ENCODE measurements at regions not wholly inside any gene's neighbourhood (a gene's known extent, or its start where the extent isn't known, plus 50 kb on each side); places are given as distances from the start of the nearest gene placed in this dataset.
"Not testable (repeated sequence)": the region's sequence is repeated elsewhere in the genome, so short reads cannot be mapped to it uniquely, and the experiment has no call there.

GRCh38 chr1:112099979-112100378 is 110.5 kb upstream of the KCND3 start:
- Histone ChIP-seq H3K4me3 (ENCODE audit: low read depth, low read length) (no peak overlapping the region), H3K27me3 (ENCODE audit: control insufficient read depth, insufficient read depth, low read length) (no peaks in the 10 kb centered on the region), H3K36me3 (ENCODE audit: control insufficient read depth, insufficient read depth, low read length) (no peaks in the 10 kb centered on the region), H3K9me3 (ENCODE audit: control insufficient read depth, insufficient read depth, low read length) (no peaks in the 10 kb centered on the region), H3K27ac (ENCODE audit: low read depth, low read length) (no peak overlapping the region), H3K4me1 (ENCODE audit: control insufficient read depth, insufficient read depth, low read length) (no peaks in the 10 kb centered on the region; the same call in 1 of the 2 replicates), H3K9ac (ENCODE audit: low read depth, low read length) (no peak overlapping the region)

GRCh38 chr1:112105557-112105956 is 116.1 kb upstream of the KCND3 start:
- no peaks in the 10 kb centered on the region for H3K4me1 ChIP-seq (ENCODE audit: control insufficient read depth, insufficient read depth, low read length)
- no peaks in the 10 kb centered on the region for H3K9me3 ChIP-seq (ENCODE audit: control insufficient read depth, insufficient read depth, low read length)
- H3K27me3 ChIP-seq (ENCODE audit: control insufficient read depth, insufficient read depth, low read length): no peaks in the 10 kb centered on the region
- no peak overlapping the region for H3K4me3 ChIP-seq (ENCODE audit: low read depth, low read length)
- H3K36me3 ChIP-seq (ENCODE audit: control insufficient read depth, insufficient read depth, low read length): no peaks in the 10 kb centered on the region
- no peak overlapping the region for H3K27ac ChIP-seq (ENCODE audit: low read depth, low read length)
- H3K9ac ChIP-seq (ENCODE audit: low read depth, low read length): no peak overlapping the region

- Histone ChIP-seq H3K9me3 (ENCODE audit: control insufficient read depth, insufficient read depth, low read length) (no peaks in the 10 kb centered on the region; the same call in 1 of the 2 replicates), H3K9ac (ENCODE audit: low read depth, low read length) (no peak overlapping the region), H3K4me3 (ENCODE audit: low read depth, low read length) (no peak overlapping the region), H3K4me1 (ENCODE audit: control insufficient read depth, insufficient read depth, low read length) (no peaks in the 10 kb centered on the region), H3K27me3 (ENCODE audit: control insufficient read depth, insufficient read depth, low read length) (no peaks in the 10 kb centered on the region), H3K36me3 (ENCODE audit: control insufficient read depth, insufficient read depth, low read length) (no peaks in the 10 kb centered on the region), H3K27ac (ENCODE audit: low read depth, low read length) (no peak overlapping the region)
These were observed 120.6 kb upstream of the KCND3 start for GRCh38 chr1:112110031-112110430.

GRCh38 chr1:112111734-112112133 is 122.3 kb upstream of the KCND3 start:
- Histone ChIP-seq H3K9ac (ENCODE audit: low read depth, low read length) (no peak overlapping the region), H3K4me1 (ENCODE audit: control insufficient read depth, insufficient read depth, low read length) (no peaks in the 10 kb centered on the region), H3K27ac (ENCODE audit: low read depth, low read length) (no peak overlapping the region), H3K36me3 (ENCODE audit: control insufficient read depth, insufficient read depth, low read length) (no peaks in the 10 kb centered on the region), H3K9me3 (ENCODE audit: control insufficient read depth, insufficient read depth, low read length) (no peaks in the 10 kb centered on the region; the same call in 1 of the 2 replicates), H3K27me3 (ENCODE audit: control insufficient read depth, insufficient read depth, low read length) (no peaks in the 10 kb centered on the region), H3K4me3 (ENCODE audit: low read depth, low read length) (no peak overlapping the region)

GRCh38 chr1:112114540-112114939 is 125.1 kb upstream of the KCND3 start:
- H3K4me3 ChIP-seq (ENCODE audit: low read depth, low read length): no peak overlapping the region
- no peak overlapping the region for H3K27ac ChIP-seq (ENCODE audit: low read depth, low read length)
- H3K27me3 ChIP-seq (ENCODE audit: control insufficient read depth, insufficient read depth, low read length): no peaks in the 10 kb centered on the region
- no peaks in the 10 kb centered on the region; the same call in 1 of the 2 replicates for H3K9me3 ChIP-seq (ENCODE audit: control insufficient read depth, insufficient read depth, low read length)
- H3K9ac ChIP-seq (ENCODE audit: low read depth, low read length): no peak overlapping the region
- H3K4me1 ChIP-seq (ENCODE audit: control insufficient read depth, insufficient read depth, low read length): no peaks in the 10 kb centered on the region
- no peaks in the 10 kb centered on the region for H3K36me3 ChIP-seq (ENCODE audit: control insufficient read depth, insufficient read depth, low read length)

GRCh38 chr1:112126598-112126997 is 137.1 kb upstream of the KCND3 start:
- H3K36me3 ChIP-seq (ENCODE audit: control insufficient read depth, insufficient read depth, low read length): no peaks in the 10 kb centered on the region
- no peaks in the 10 kb centered on the region for H3K27me3 ChIP-seq (ENCODE audit: control insufficient read depth, insufficient read depth, low read length)
- no peak overlapping the region for H3K27ac ChIP-seq (ENCODE audit: low read depth, low read length)
- H3K9ac ChIP-seq (ENCODE audit: low read depth, low read length): no peak overlapping the region
- no peaks in the 10 kb centered on the region for H3K4me1 ChIP-seq (ENCODE audit: control insufficient read depth, insufficient read depth, low read length)
- H3K9me3 ChIP-seq (ENCODE audit: control insufficient read depth, insufficient read depth, low read length): no peaks in the 10 kb centered on the region
- H3K4me3 ChIP-seq (ENCODE audit: low read depth, low read length): no peak overlapping the region

- not testable (repeated sequence) for H3K4me1 ChIP-seq (ENCODE audit: control insufficient read depth, insufficient read depth, low read length); H3K9ac ChIP-seq (ENCODE audit: low read depth, low read length); H3K36me3 ChIP-seq (ENCODE audit: control insufficient read depth, insufficient read depth, low read length); H3K4me3 ChIP-seq (ENCODE audit: low read depth, low read length); H3K9me3 ChIP-seq (ENCODE audit: control insufficient read depth, insufficient read depth, low read length); H3K27ac ChIP-seq (ENCODE audit: low read depth, low read length); H3K27me3 ChIP-seq (ENCODE audit: control insufficient read depth, insufficient read depth, low read length)
These were observed 138.1 kb upstream of the KCND3 start for GRCh38 chr1:112127606-112128005.

- Histone ChIP-seq H3K36me3 (ENCODE audit: control insufficient read depth, insufficient read depth, low read length) (no peaks in the 10 kb centered on the region), H3K9me3 (ENCODE audit: control insufficient read depth, insufficient read depth, low read length) (no peaks in the 10 kb centered on the region), H3K27ac (ENCODE audit: low read depth, low read length) (no peak overlapping the region), H3K4me1 (ENCODE audit: control insufficient read depth, insufficient read depth, low read length) (no peaks in the 10 kb centered on the region), H3K4me3 (ENCODE audit: low read depth, low read length) (no peak overlapping the region), H3K9ac (ENCODE audit: low read depth, low read length) (no peak overlapping the region), H3K27me3 (ENCODE audit: control insufficient read depth, insufficient read depth, low read length) (no peaks in the 10 kb centered on the region)
These were observed 144.0 kb upstream of the KCND3 start for GRCh38 chr1:112133487-112133886.

GRCh38 chr1:112140743-112141142 is 151.3 kb upstream of the KCND3 start:
- Histone ChIP-seq H3K4me3 (ENCODE audit: low read depth, low read length) (no peak overlapping the region), H3K9me3 (ENCODE audit: control insufficient read depth, insufficient read depth, low read length) (no peaks in the 10 kb centered on the region), H3K4me1 (ENCODE audit: control insufficient read depth, insufficient read depth, low read length) (no peaks in the 10 kb centered on the region), H3K27ac (ENCODE audit: low read depth, low read length) (no peak overlapping the region), H3K27me3 (ENCODE audit: control insufficient read depth, insufficient read depth, low read length) (no peaks in the 10 kb centered on the region), H3K36me3 (ENCODE audit: control insufficient read depth, insufficient read depth, low read length) (no peaks in the 10 kb centered on the region), H3K9ac (ENCODE audit: low read depth, low read length) (no peak overlapping the region)

GRCh38 chr1:112141301-112141700 is 151.8 kb upstream of the KCND3 start:
- Histone ChIP-seq H3K36me3 (ENCODE audit: control insufficient read depth, insufficient read depth, low read length) (no peaks in the 10 kb centered on the region), H3K4me1 (ENCODE audit: control insufficient read depth, insufficient read depth, low read length) (no peaks in the 10 kb centered on the region), H3K4me3 (ENCODE audit: low read depth, low read length) (no peak overlapping the region), H3K9me3 (ENCODE audit: control insufficient read depth, insufficient read depth, low read length) (no peaks in the 10 kb centered on the region), H3K27me3 (ENCODE audit: control insufficient read depth, insufficient read depth, low read length) (no peaks in the 10 kb centered on the region), H3K27ac (ENCODE audit: low read depth, low read length) (no peak overlapping the region), H3K9ac (ENCODE audit: low read depth, low read length) (no peak overlapping the region)

- Histone ChIP-seq H3K27ac (ENCODE audit: low read depth, low read length) (no peak overlapping the region), H3K9me3 (ENCODE audit: control insufficient read depth, insufficient read depth, low read length) (no peaks in the 10 kb centered on the region), H3K27me3 (ENCODE audit: control insufficient read depth, insufficient read depth, low read length) (no peaks in the 10 kb centered on the region), H3K4me1 (ENCODE audit: control insufficient read depth, insufficient read depth, low read length) (no peaks in the 10 kb centered on the region), H3K4me3 (ENCODE audit: low read depth, low read length) (no peak overlapping the region), H3K9ac (ENCODE audit: low read depth, low read length) (no peak overlapping the region), H3K36me3 (ENCODE audit: control insufficient read depth, insufficient read depth, low read length) (no peaks in the 10 kb centered on the region)
These were observed 152.5 kb upstream of the KCND3 start for GRCh38 chr1:112141923-112142322.

- no peak overlapping the region for H3K9ac ChIP-seq (ENCODE audit: low read depth, low read length)
- H3K27ac ChIP-seq (ENCODE audit: low read depth, low read length): no peak overlapping the region
- no peak overlapping the region for H3K4me3 ChIP-seq (ENCODE audit: low read depth, low read length)
- H3K4me1 ChIP-seq (ENCODE audit: control insufficient read depth, insufficient read depth, low read length): no peaks in the 10 kb centered on the region
- no peaks in the 10 kb centered on the region for H3K27me3 ChIP-seq (ENCODE audit: control insufficient read depth, insufficient read depth, low read length)
- peaks cover 3% of the 10 kb centered on the region; the same call in 1 of the 2 replicates for H3K9me3 ChIP-seq (ENCODE audit: control insufficient read depth, insufficient read depth, low read length)
- no peaks in the 10 kb centered on the region for H3K36me3 ChIP-seq (ENCODE audit: control insufficient read depth, insufficient read depth, low read length)
These were observed 154.5 kb upstream of the KCND3 start for GRCh38 chr1:112143871-112144441.

All from HUES48 (cell line).